Activated T-helper 1 cell treated with anti-CD3 and anti-CD28 coated beads, Interleukin-12 subunit alpha, Interleukin-12 subunit beta, Interleukin-2, Interleukin-4 antibody, amounts not matched to agents 30 ng/mL and 10 ng/mL and 1 ng/mL, durations not matched to agents 14 hours and 24 hours and 36 hours (primary cell): ENCODE measurements at regions not wholly inside any gene's neighbourhood (a gene's known extent, or its start where the extent isn't known, plus 50 kb on each side); places are given as distances from the start of the nearest gene placed in this dataset.

Experiments
- DNase-seq: peaks from one replicate; pipeline ENCODE4 v3.0.0; 2021; ENCODE audit warnings: low spot score
- H3K27ac Mint-ChIP-seq: one replicate; pipeline ENCODE4 v1.8.0; 2021; ENCODE audit warnings: mild to moderate bottlenecking, mixed read lengths
- H3K27me3 Mint-ChIP-seq: one replicate; pipeline ENCODE4 v1.8.0; 2022; ENCODE audit warnings: mild to moderate bottlenecking, moderate library complexity, mixed read lengths; ENCODE audit not compliant: insufficient read depth
- H3K36me3 Mint-ChIP-seq: one replicate; pipeline ENCODE4 v1.8.0; 2021; ENCODE audit warnings: low read depth, mixed read lengths
- H3K4me1 Mint-ChIP-seq: one replicate; pipeline ENCODE4 v1.8.0; 2021; ENCODE audit warnings: low read depth, mixed read lengths
- H3K4me3 Mint-ChIP-seq: one replicate; pipeline ENCODE4 v1.8.0; 2021; ENCODE audit warnings: mild to moderate bottlenecking, moderate library complexity, mixed read lengths
- H3K9me3 Mint-ChIP-seq: one replicate; pipeline ENCODE4 v1.8.0; 2021; ENCODE audit warnings: mixed read lengths
- intact Hi-C: fragments of 100-400 bp; cut with micrococcal nuclease; formaldehyde crosslinking; loops from one replicate; pipeline ENCODE4 v1.15.1; 2024

DNA sequence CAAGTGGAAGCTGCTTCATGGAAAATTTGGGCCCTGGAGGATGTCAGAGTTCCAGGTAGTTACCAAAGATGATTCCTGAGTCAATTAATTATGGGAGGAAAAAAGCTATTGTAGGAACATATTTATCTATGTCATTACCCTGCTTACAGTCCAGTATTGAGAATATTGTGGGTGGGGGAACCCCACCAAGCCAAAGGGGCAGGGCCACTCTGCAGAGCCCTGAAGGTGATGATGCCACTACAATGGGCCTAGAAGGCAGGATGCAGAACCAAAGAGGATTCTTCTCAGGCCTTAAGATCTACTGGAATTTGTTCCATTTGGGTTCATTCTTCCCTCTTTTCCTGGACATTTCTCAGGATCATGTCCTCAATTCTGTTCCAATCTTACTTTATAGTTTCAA, 375.2 kb upstream of the MARCKS start:
- H3K4me1 Mint-ChIP-seq: no peaks in the 10 kb centered on the region
- no peak overlapping the region for H3K27ac Mint-ChIP-seq
- H3K36me3 Mint-ChIP-seq: no peaks in the 10 kb centered on the region
- intact Hi-C loops: no loop called here
- H3K9me3 Mint-ChIP-seq: no peaks in the 10 kb centered on the region
- H3K27me3 Mint-ChIP-seq: no peaks in the 10 kb centered on the region
- DNase-seq: no peak
- no peak overlapping the region for H3K4me3 Mint-ChIP-seq

DNA sequence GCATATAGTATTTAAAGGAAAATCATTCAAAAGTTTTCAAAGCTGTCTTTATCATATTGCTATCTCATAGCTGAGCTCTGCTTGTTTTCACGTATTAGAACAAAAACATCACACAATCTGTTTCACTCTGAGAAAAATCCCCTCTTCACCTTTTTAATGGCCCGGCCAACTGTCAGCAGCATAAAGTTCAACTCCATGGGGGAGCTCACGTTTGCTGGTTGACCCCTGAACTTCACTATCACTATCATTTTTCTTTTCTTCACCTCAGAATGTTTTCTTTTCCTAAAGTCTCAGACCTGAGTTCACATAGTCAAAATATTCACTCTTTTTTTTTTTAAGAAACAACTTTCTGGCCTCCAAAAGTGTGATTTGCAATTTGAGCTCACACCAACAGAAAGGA, 374.4 kb upstream of the MARCKS start:
- intact Hi-C loops: no loop called here
- Mint-ChIP-seq H3K36me3 (no peaks in the 10 kb centered on the region), H3K4me1 (no peaks in the 10 kb centered on the region), H3K27me3 (no peaks in the 10 kb centered on the region), H3K27ac (no peak overlapping the region), H3K4me3 (no peak overlapping the region), H3K9me3 (no peaks in the 10 kb centered on the region)
- no peak for DNase-seq

DNA sequence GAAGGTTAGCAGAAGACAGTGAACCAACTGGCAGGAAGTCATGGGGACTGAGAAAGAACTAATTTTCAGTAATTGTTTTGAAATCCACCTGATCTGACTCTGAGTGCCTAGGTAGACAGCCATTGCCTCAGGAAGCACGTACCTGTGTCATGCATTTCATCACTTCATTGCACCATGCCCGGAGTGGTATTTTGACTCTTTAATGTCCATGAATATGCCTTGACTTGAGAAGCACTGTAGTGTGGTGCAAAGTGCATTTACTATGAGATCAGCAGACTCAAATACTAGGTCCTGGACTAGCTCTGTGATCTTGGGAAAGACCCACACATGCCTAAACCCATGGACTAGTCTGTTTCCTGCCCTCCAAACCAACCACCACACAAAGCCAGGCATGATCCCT, 370.9 kb upstream of the MARCKS start:
- H3K36me3 Mint-ChIP-seq: no peaks in the 10 kb centered on the region
- H3K27me3 Mint-ChIP-seq: no peaks in the 10 kb centered on the region
- no peak for DNase-seq
- no peaks in the 10 kb centered on the region for H3K4me1 Mint-ChIP-seq
- no peaks in the 10 kb centered on the region for H3K9me3 Mint-ChIP-seq
- H3K27ac Mint-ChIP-seq: no peak overlapping the region
- intact Hi-C loops: no loop called here
- no peak overlapping the region for H3K4me3 Mint-ChIP-seq

DNA sequence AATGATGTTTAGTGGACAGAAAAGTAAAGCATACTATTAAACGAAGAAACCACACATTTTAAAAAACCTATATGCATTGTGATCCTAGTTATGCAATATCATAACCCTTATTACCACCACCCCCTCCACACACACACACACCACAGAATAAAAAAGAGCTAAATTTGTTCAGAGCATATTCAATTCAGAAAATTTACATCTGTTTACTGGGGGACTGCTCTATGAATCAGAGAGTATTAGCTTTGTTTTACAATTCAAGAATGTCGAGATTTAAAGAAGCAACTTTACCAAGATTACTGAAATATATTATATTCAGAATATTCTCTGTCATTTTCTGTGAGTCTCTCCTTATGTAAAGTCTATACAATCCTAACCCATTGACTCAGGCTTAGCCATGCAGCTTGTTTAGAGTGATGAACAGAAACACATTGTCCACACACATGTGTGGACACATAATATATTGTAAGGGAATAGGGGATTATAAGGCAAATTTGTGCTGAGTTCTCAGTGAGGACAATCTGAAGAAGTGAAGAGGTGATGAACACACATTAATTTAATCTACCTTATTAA, 369.6 kb upstream of the MARCKS start:
- no peak for DNase-seq
- H3K4me3 Mint-ChIP-seq: no peak overlapping the region
- no peak overlapping the region for H3K27ac Mint-ChIP-seq
- no peaks in the 10 kb centered on the region for H3K36me3 Mint-ChIP-seq
- intact Hi-C loops: no loop called here
- no peaks in the 10 kb centered on the region for H3K9me3 Mint-ChIP-seq
- no peaks in the 10 kb centered on the region for H3K4me1 Mint-ChIP-seq
- H3K27me3 Mint-ChIP-seq: no peaks in the 10 kb centered on the region

DNA sequence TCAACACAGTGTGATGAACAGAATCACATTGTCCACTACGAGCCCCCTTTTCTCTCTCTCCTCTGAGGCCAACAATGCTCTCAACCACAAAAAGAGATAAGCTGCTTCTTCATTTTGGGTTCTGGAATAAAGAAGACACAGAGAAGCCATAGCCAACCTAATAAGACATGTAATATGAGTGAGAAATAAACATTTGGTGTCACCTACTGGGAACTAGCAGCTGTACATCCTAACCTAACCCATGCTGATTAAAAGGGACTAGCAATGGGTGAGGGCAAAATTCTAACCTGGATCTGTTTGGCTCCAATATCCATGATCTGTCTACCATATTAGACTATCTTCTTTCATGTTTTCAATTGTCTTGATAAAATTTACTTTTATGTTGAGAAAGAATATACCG, 369.1 kb upstream of the MARCKS start:
- no peaks in the 10 kb centered on the region for H3K27me3 Mint-ChIP-seq
- no peak for DNase-seq
- H3K36me3 Mint-ChIP-seq: no peaks in the 10 kb centered on the region
- H3K9me3 Mint-ChIP-seq: no peaks in the 10 kb centered on the region
- intact Hi-C loops: no loop called here
- H3K4me3 Mint-ChIP-seq: no peak overlapping the region
- no peaks in the 10 kb centered on the region for H3K4me1 Mint-ChIP-seq
- H3K27ac Mint-ChIP-seq: no peak overlapping the region

DNA sequence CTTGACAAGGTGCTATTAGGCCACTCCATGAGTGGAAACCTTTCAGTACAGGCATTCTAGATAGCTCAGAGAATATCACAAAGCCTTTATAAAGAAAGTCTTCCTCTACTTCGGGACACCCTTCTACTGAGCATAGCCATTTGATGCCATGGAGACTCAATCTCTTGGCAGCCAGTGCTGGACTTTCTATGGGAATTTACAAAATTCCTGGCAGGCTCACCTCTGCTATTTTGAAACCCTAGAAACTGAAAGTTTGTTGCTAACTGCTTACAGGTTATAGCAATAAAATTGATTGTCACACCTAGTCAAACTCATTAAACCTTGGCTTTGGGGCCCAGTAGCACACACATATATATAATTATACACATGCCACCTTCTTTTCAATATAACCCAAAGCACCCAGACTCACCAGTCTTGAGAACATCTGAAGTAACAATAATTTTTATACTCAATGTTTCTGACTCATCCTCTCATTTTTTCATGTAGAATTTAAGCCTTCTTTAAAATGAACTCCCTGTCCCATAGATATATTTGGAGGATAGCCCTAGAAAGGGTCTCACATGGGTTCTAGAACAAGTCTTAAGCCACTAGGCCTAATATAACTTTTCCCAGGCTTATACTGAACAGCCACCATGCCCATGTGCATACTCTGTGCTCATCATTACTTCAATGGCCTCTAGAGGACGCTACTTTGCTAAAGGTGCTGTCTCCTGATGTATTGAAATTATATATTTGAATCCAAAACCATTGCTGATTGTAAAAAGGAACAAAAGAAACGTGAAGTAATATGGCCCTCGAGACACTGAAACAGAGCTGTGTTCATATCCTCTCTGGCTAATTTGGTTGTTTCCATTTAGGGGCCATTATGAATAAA, 368.1 kb upstream of the MARCKS start:
- Mint-ChIP-seq H3K4me3 (no peak overlapping the region), H3K9me3 (no peaks in the 10 kb centered on the region), H3K27me3 (no peaks in the 10 kb centered on the region), H3K4me1 (no peaks in the 10 kb centered on the region), H3K27ac (no peak overlapping the region), H3K36me3 (no peaks in the 10 kb centered on the region)
- no peak for DNase-seq
- intact Hi-C loops: no loop called here

DNA sequence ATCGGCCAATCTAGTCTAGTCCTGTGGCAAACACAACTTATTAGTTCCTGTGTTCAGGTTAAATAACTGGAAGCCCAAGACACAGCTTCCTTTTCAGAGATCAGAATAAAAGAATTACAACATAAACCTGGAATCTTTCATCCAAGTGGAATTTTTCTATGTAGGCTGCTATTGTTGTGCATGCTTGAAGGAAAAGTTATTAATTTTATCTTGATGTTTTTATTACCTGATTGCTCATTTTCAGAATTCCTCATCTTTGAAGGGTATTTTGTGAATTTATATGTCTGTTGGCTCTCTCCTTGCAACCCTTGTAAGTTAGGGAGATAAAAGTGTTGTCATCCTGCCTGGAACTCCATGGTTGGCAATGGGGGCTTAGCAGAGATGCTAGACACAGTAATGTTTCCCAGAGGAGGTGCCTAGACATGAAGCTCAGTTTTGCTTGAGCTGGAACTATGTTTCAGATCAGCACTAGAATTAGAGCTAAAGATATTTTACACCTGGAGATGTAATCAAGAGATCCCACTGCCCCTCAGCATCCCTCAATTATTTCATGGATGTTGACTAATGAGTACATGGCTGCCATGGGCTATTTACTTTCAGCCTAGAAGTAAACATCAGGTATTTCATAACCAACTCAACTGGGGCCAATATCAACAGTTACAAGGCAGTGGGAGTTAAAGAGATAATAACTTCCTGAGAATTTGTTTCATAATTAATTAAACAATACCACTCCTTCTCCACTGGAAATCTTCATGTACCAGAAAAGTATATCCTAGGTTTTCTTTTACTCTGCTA, 367.0 kb upstream of the MARCKS start:
- H3K27me3 Mint-ChIP-seq: no peaks in the 10 kb centered on the region
- H3K36me3 Mint-ChIP-seq: no peaks in the 10 kb centered on the region
- H3K4me1 Mint-ChIP-seq: no peaks in the 10 kb centered on the region
- no peak overlapping the region for H3K4me3 Mint-ChIP-seq
- H3K27ac Mint-ChIP-seq: no peak overlapping the region
- DNase-seq: no peak
- intact Hi-C loops: no loop called here
- H3K9me3 Mint-ChIP-seq: no peaks in the 10 kb centered on the region

DNA sequence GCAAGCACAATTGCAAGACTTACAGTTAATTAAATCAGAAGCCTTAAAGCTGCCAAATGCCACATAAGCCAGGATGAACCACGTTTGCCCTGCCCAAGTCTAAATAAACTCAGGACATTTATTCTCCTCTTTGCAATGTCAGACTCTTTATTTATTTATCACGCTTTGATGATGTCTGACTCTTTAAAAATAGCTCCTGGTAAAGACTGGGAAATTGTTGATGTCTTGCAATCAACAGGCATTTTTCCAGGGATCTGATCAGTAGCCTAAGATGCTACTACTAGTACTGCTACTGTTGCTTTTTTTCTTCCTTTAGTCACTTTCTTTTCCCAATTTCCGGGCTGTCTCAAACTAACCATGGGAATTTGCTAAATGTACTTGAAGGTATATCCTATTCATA, 365.8 kb upstream of the MARCKS start:
- H3K4me3 Mint-ChIP-seq: no peak overlapping the region
- H3K9me3 Mint-ChIP-seq: no peaks in the 10 kb centered on the region
- intact Hi-C loops: no loop called here
- no peak for DNase-seq
- H3K27me3 Mint-ChIP-seq: no peaks in the 10 kb centered on the region
- H3K4me1 Mint-ChIP-seq: no peaks in the 10 kb centered on the region
- H3K27ac Mint-ChIP-seq: no peak overlapping the region
- H3K36me3 Mint-ChIP-seq: no peaks in the 10 kb centered on the region

DNA sequence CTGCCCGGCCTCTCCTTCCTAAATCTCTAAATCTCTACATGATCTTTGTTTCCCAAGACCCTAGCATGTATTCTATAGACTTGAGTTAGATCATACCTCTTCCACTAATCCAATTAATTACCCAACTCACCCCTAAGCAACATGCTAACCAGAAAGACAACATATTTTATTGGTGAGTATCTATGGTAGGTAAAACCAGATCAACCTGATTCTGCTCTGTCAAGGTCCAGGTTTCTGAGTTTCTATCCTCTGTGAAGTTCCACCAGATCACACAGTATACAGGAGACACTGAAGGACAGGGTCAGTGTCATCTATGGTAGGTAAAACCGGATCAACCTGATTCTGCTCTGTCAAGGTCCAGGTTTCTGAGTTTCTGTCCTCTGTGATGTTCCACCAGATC, 363.2 kb upstream of the MARCKS start:
- intact Hi-C loops: no loop called here
- Mint-ChIP-seq H3K9me3 (no peaks in the 10 kb centered on the region), H3K4me3 (no peak overlapping the region), H3K27ac (no peak overlapping the region), H3K36me3 (no peaks in the 10 kb centered on the region), H3K4me1 (no peaks in the 10 kb centered on the region), H3K27me3 (no peaks in the 10 kb centered on the region)
- no peak for DNase-seq

DNA sequence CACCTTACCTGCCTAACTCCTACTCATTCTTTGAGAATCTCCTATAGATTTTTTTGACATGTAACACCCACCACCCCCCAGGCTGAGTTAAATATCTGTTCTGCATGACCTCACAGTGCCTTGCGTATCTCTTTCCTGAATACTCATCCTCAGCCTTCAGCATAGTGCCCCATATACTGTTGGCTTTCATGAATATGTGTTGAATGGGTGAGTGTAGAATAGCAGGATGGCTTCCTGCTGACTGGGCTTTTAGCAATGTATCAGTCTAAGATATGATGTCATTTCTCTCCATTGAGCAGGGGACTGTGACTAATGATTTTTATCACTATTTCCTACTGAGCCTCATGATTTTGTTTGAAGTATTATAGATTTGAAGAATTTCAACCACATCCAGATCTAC, 361.6 kb upstream of the MARCKS start:
- DNase-seq: no peak
- Mint-ChIP-seq H3K9me3 (no peaks in the 10 kb centered on the region), H3K36me3 (no peaks in the 10 kb centered on the region), H3K4me1 (no peaks in the 10 kb centered on the region), H3K27ac (no peak overlapping the region), H3K27me3 (no peaks in the 10 kb centered on the region), H3K4me3 (no peak overlapping the region)
- intact Hi-C loops: no loop called here

DNA sequence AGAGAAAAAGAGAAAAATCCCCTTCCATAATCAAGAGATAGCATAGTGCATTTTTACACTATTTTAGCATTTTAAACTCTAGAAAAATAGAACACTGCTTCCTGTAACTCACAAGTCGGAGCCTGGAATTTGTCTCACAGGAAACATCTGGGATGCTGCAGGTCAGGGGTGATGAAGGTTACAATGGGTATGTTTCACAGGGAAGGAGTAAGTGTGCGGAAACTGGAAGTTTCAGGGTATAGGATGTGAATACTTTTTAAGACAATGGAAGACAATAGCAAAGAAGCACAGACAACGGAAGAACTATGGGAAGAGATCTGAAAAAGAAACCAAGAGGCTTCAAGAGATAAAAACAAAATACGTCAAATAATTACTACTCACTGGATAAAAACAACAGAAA, 361.0 kb upstream of the MARCKS start:
- intact Hi-C loops: no loop called here
- Mint-ChIP-seq H3K27me3 (no peaks in the 10 kb centered on the region), H3K27ac (no peak overlapping the region), H3K4me1 (no peaks in the 10 kb centered on the region), H3K4me3 (no peak overlapping the region), H3K36me3 (no peaks in the 10 kb centered on the region), H3K9me3 (no peaks in the 10 kb centered on the region)
- no peak for DNase-seq

DNA sequence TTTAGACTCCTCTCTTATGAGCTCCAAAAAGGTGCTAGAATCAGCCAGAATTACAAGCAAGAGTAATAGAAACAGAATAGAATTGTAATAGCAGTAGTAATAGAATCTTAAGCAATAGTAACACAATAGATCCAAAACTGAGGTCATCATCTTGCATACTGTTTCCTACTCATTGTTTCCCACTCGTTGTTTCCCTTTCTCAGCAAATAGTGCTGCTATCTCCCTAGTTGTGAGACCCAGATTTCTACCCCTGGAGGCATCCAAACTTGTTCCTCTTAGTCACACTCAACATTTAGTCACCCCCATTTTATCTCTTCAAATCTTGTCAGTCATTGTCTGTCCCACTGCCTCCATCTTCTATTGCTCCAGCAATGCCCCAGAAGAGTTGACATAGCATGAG, 356.9 kb upstream of the MARCKS start:
- no peak for DNase-seq
- no peaks in the 10 kb centered on the region for H3K27me3 Mint-ChIP-seq
- H3K36me3 Mint-ChIP-seq: no peaks in the 10 kb centered on the region
- no peaks in the 10 kb centered on the region for H3K9me3 Mint-ChIP-seq
- H3K4me3 Mint-ChIP-seq: no peak overlapping the region
- intact Hi-C loops: no loop called here
- H3K27ac Mint-ChIP-seq: no peak overlapping the region
- H3K4me1 Mint-ChIP-seq: no peaks in the 10 kb centered on the region

DNA sequence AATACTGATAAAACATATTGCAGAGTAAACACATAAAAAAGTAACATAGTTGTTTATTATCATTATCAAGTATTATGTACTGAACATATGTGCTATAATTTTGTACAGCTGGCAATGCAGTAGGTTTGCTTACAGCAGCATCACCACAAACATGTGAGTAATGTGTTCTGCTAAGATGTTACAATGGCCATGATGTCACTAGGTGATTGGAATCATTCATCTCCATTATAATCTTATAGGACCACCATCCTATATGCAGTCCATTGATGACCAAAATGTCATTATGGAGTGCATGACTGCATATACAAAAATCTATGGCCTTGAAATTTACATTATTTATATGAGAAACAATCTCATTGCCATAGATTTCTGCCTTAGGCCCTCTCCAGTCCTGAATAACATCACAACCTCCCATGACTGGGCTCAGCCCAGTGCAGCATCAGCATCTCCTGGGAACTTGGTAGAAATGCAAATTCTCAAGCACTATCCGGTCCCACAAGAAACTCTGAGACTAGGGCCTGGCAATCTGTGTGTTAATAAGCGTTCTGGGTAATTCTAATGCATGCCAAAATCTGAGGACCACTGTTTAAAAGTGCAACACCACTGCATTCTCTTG, 352.0 kb upstream of the MARCKS start:
- DNase-seq: no peak
- Mint-ChIP-seq H3K4me1 (no peaks in the 10 kb centered on the region), H3K27ac (no peak overlapping the region), H3K27me3 (no peaks in the 10 kb centered on the region), H3K9me3 (no peaks in the 10 kb centered on the region), H3K4me3 (no peak overlapping the region), H3K36me3 (no peaks in the 10 kb centered on the region)
- intact Hi-C loops: no loop called here
